Breast epithelium (tissue), 4 donors: ENCODE measurements at regions not wholly inside any gene's neighbourhood (a gene's known extent, or its start where the extent isn't known, plus 50 kb on each side); places are given as distances from the start of the nearest gene placed in this dataset.

Experiments
- DNase-seq, 2 donors: peaks; one replicate each; pipeline ENCODE4 v3.0.0-alpha.2; 2019; ENCODE audit warnings: low spot score in 2 of 2
- H3K27ac ChIP-seq, 2 donors: fragments of 200-600 bp; sonication (generic) in 1 of 2; one replicate each; pipeline ENCODE4 v1.5.1; 2016 to 2019; ENCODE audit warnings: mild to moderate bottlenecking in 1 of 2
- H3K27me3 ChIP-seq, 2 donors: fragments of 200-600 bp; sonication (generic) in 1 of 2; one replicate each; pipeline versions ENCODE4 v1.5.1 to v1.6.0; 2017 to 2019; ENCODE audit warnings: control low read depth in 1 of 2, mild to moderate bottlenecking in 1 of 2
- H3K36me3 ChIP-seq: fragments of 200-600 bp; one replicate; pipeline ENCODE4 v1.5.1; 2019
- H3K4me1 ChIP-seq, 2 donors: fragments of 200-600 bp; sonication (generic); one replicate each; pipeline ENCODE4 v1.5.1; 2016 to 2019; ENCODE audit warnings: control low read depth in 1 of 2
- H3K4me3 ChIP-seq, 3 donors: fragments of 200-600 bp; sonication (generic); 1 replicate in 2 of 3; 2 replicates in 1 of 3; pipeline ENCODE4 v1.5.1; 2016 to 2019; ENCODE audit warnings: mild to moderate bottlenecking in 3 of 3, moderate library complexity in 2 of 3
- H3K9me3 ChIP-seq, 2 donors: fragments of 200-600 bp; sonication (generic) in 1 of 2; one replicate each; pipeline ENCODE4 v1.5.1; 2016 to 2019; ENCODE audit warnings: control low read depth in 1 of 2
- CTCF ChIP-seq, 3 donors: fragments of 450-650 bp; IDR thresholded peaks; one replicate each; pipeline ENCODE4 v1.5.1; 2016 to 2017; ENCODE audit warnings: antibody characterized with exemption in 3 of 3, mild to moderate bottlenecking in 3 of 3, moderate library complexity in 3 of 3
- POLR2A ChIP-seq: fragments of 450-650 bp; IDR thresholded peaks from one replicate; pipeline ENCODE4 v1.6.1; 2016; ENCODE audit warnings: antibody characterized with exemption, mild to moderate bottlenecking, moderate library complexity
- POLR2AphosphoS5 ChIP-seq, 3 donors: sonication (generic); formaldehyde crosslinking; IDR thresholded peaks; one replicate each; pipeline ENCODE4 v1.6.1; 2017; ENCODE audit warnings: antibody characterized with exemption in 3 of 3
- intact Hi-C: fragments of 100-400 bp; cut with DNase I; formaldehyde crosslinking; loops from one replicate; pipeline ENCODE4 v1.15.1; 2023; ENCODE audit warnings: low total_unique reads

- no peak overlapping the region for H3K27ac ChIP-seq
- H3K27me3 ChIP-seq, result no peaks in the 10 kb centered on the region
- intact Hi-C loops, result no loop called here
- DNase-seq, result no peak
- TF ChIP-seq POLR2A (no peak), POLR2AphosphoS5 (IDR thresholded peaks at IDR 0.05) (no peak), CTCF (IDR thresholded peaks at IDR 0.05) (no peak)
- H3K36me3 ChIP-seq, result no peaks in the 10 kb centered on the region
- no peaks in the 10 kb centered on the region for H3K4me1 ChIP-seq
- no peak overlapping the region for H3K4me3 ChIP-seq
- no peaks in the 10 kb centered on the region for H3K9me3 ChIP-seq
Observed at GRCh38 chr21:27082431-27083010, 115.6 kb upstream of the ADAMTS5 start.

- H3K9me3 ChIP-seq, result no peaks in the 10 kb centered on the region
- intact Hi-C loops, result no loop called here
- no peaks in the 10 kb centered on the region for H3K4me1 ChIP-seq
- H3K27me3 ChIP-seq, result no peaks in the 10 kb centered on the region
- no peak overlapping the region for H3K4me3 ChIP-seq
- TF ChIP-seq POLR2AphosphoS5 (IDR thresholded peaks at IDR 0.05), result no peak
- no peak for TF ChIP-seq CTCF (IDR thresholded peaks at IDR 0.05)
- no peak for TF ChIP-seq POLR2A
- no peaks in the 10 kb centered on the region for H3K36me3 ChIP-seq
- no peak overlapping the region for H3K27ac ChIP-seq
- no peak for DNase-seq
Observed at GRCh38 chr21:27079636-27080240, 112.8 kb upstream of the ADAMTS5 start.

GRCh38 chr21:27078915-27079314 is 112.0 kb upstream of the ADAMTS5 start:
- no peak for DNase-seq
- Histone ChIP-seq H3K4me3 (no peak overlapping the region), H3K27ac (no peak overlapping the region), H3K36me3 (no peaks in the 10 kb centered on the region), H3K27me3 (no peaks in the 10 kb centered on the region), H3K4me1 (no peaks in the 10 kb centered on the region), H3K9me3 (no peaks in the 10 kb centered on the region)
- intact Hi-C loops, result no loop called here
- no peak for TF ChIP-seq POLR2A
- TF ChIP-seq POLR2AphosphoS5 (IDR thresholded peaks at IDR 0.05), result no peak
- no peak for TF ChIP-seq CTCF (IDR thresholded peaks at IDR 0.05)

- H3K4me3 ChIP-seq, result no peak overlapping the region
- intact Hi-C loops, result no loop called here
- no peak for DNase-seq
- H3K27ac ChIP-seq, result no peak overlapping the region
- no peak for TF ChIP-seq POLR2A
- TF ChIP-seq POLR2AphosphoS5 (IDR thresholded peaks at IDR 0.05), result no peak
- no peak for TF ChIP-seq CTCF (IDR thresholded peaks at IDR 0.05)
- H3K9me3 ChIP-seq, result no peaks in the 10 kb centered on the region
- H3K4me1 ChIP-seq, result no peaks in the 10 kb centered on the region
- H3K27me3 ChIP-seq, result no peaks in the 10 kb centered on the region
- H3K36me3 ChIP-seq, result no peaks in the 10 kb centered on the region
Observed at GRCh38 chr21:27077501-27077900, 110.6 kb upstream of the ADAMTS5 start.

DNA sequence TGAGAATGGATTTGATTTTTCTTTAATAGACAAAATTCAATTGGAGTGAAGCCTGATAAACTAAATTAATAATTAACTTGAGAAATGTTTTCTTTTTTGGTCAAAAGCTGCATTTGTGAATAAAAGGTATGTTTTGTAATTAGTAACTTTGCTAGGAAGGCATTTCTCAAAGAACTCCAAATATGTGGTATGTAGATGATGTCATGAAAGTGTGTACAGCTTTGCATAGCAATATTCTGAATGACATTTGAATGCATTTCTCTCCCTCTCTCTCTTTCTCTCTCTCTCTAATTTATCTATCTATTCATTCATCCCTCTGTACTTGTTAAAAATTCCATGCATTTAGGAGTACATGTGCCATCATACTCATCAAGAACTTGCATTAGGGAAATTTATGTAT is 109.1 kb upstream of the ADAMTS5 start:
- Histone ChIP-seq H3K36me3 (no peaks in the 10 kb centered on the region), H3K4me3 (no peak overlapping the region), H3K4me1 (no peaks in the 10 kb centered on the region), H3K27me3 (no peaks in the 10 kb centered on the region), H3K9me3 (no peaks in the 10 kb centered on the region), H3K27ac (no peak overlapping the region)
- intact Hi-C loops, result no loop called here
- no peak for TF ChIP-seq POLR2AphosphoS5 (IDR thresholded peaks at IDR 0.05)
- TF ChIP-seq POLR2A, result no peak
- TF ChIP-seq CTCF (IDR thresholded peaks at IDR 0.05), result no peak
- DNase-seq, result no peak
